Peyer's patch (tissue), 4 donors: ENCODE measurements at regions not wholly inside any gene's neighbourhood (a gene's known extent, or its start where the extent isn't known, plus 50 kb on each side); places are given as distances from the start of the nearest gene placed in this dataset.

ENCODE experiments used
- CTCF ChIP-seq, 6 experiments: fragments of 450-650 bp in 4 of 6; fragments of 200-600 bp in 2 of 6; sonication (generic) in 1 of 6; IDR thresholded peaks; one replicate each; pipeline ENCODE4 v1.5.1; 2017 to 2019; ENCODE audit warnings: antibody characterized with exemption in 6 of 6, mild to moderate bottlenecking in 3 of 6, moderate library complexity in 1 of 6
- POLR2A ChIP-seq, 2 donors: fragments of 450-650 bp; IDR thresholded peaks; one replicate each; pipeline ENCODE4 v1.5.1; 2017; ENCODE audit warnings: antibody characterized with exemption in 2 of 2, mild to moderate bottlenecking in 2 of 2, moderate library complexity in 2 of 2

GRCh38 chr3:174596447-174596982, 262.6 kb upstream of the NAALADL2 start:
- no peak for TF ChIP-seq CTCF (IDR thresholded peaks at IDR 0.05)
- TF ChIP-seq POLR2A (IDR thresholded peaks at IDR 0.05) = no peak
